Colonic mucosa (tissue), 4 donors: ENCODE measurements at regions not wholly inside any gene's neighbourhood (a gene's known extent, or its start where the extent isn't known, plus 50 kb on each side); places are given as distances from the start of the nearest gene placed in this dataset.

Source experiments
- DNase-seq: peaks from one replicate; pipeline ENCODE4 v3.0.0-alpha.2; 2020
- H3K27ac ChIP-seq: fragments of 200-600 bp; one replicate; pipeline ENCODE4 v1.8.0; 2021
- H3K27me3 ChIP-seq: fragments of 200-600 bp; one replicate; pipeline ENCODE4 v1.8.0; 2021
- H3K36me3 ChIP-seq: fragments of 200-600 bp; one replicate; pipeline ENCODE4 v1.8.0; 2021
- H3K4me1 ChIP-seq: fragments of 200-600 bp; one replicate; pipeline ENCODE4 v1.8.0; 2021; ENCODE audit warnings: mild to moderate bottlenecking
- H3K4me3 ChIP-seq: fragments of 200-600 bp; one replicate; pipeline ENCODE4 v1.8.0; 2021
- H3K9ac ChIP-seq, 2 donors: one replicate each; pipeline ENCODE4 v1.7.0; 2013; ENCODE audit warnings: control low read depth in 2 of 2, low read depth in 2 of 2, low read length in 2 of 2
- H3K9me3 ChIP-seq: fragments of 200-600 bp; one replicate; pipeline ENCODE4 v1.8.0; 2021
- CTCF ChIP-seq: fragments of 200-600 bp; IDR thresholded peaks from one replicate; pipeline ENCODE4 v1.8.0; 2022; ENCODE audit warnings: antibody characterized with exemption, mild to moderate bottlenecking
- intact Hi-C: fragments of 100-400 bp; cut with DNase I; formaldehyde crosslinking; loops from one replicate; pipeline ENCODE4 v1.14.1; 2022
- donor health status: healthy.
- donor health status: DM: no; HTN: no; CAD: no.
- donor health status: DM: no; HTN: no; CAD: no.

DNA sequence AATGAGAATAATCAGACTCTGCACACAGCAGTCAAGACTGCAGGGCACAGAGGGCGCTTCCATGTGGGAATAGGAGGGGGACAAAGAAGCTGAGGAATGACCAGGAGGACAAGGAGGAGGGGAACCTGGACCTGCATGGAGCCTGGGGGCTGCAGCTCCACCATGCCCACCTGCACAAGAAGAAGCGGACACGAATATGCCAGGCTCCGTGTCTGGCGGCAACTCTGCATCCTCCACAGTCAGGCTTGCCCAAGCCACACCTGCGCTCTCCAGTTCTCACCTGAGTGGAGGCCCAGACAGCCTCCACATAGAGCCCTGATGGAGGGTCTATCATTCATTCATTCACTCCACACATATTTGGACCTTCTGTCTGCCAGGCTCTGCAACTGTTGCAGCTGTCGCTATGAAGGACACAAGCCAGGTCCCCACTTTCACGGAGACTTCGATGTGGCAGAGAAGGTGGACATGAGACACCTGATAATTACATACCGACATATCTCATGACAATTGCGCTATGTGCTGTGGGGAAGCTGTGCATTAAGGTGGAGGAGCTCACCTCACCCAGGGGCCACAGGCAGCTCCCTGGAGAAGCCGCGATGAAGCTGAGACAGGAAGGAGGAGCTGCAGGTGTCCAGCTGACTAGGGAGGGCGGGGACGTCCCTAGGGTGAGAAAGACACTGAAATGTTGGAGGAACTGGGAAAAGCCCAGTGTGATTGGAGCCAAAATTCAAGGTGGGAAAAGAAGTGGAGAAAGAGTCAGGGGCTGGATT lies 159.2 kb downstream of the INHBB start:
- H3K9me3 ChIP-seq, result no peaks in the 10 kb centered on the region

GRCh38 chr2:120508567-120509041 lies 162.7 kb downstream of the INHBB start:
- no peaks in the 10 kb centered on the region for H3K9me3 ChIP-seq
- no peaks in the 10 kb centered on the region for H3K36me3 ChIP-seq
- H3K9ac ChIP-seq, result no peak overlapping the region
- intact Hi-C loops, result no loop called here
- H3K27me3 ChIP-seq, result no peaks in the 10 kb centered on the region
- H3K27ac ChIP-seq, result no peak overlapping the region
- no peaks in the 10 kb centered on the region for H3K4me1 ChIP-seq
- H3K4me3 ChIP-seq, result no peak overlapping the region
- no peak for TF ChIP-seq CTCF
- no peak for DNase-seq

More for the DNA sequence above, 159.2 kb downstream of the INHBB start:
- no peak overlapping the region for H3K9ac ChIP-seq
- no peaks in the 10 kb centered on the region for H3K36me3 ChIP-seq
- H3K27ac ChIP-seq, result no peak overlapping the region
- no peak for DNase-seq
- intact Hi-C loops, result no loop called here
- no peak overlapping the region for H3K4me3 ChIP-seq
- no peaks in the 10 kb centered on the region for H3K4me1 ChIP-seq
- no peak for TF ChIP-seq CTCF
- no peaks in the 10 kb centered on the region for H3K27me3 ChIP-seq

GRCh38 chr2:120509213-120509815 lies 163.4 kb downstream of the INHBB start:
- no peak for DNase-seq
- H3K4me1 ChIP-seq, result no peaks in the 10 kb centered on the region
- intact Hi-C loops, result no loop called here
- H3K9me3 ChIP-seq, result no peaks in the 10 kb centered on the region
- no peak overlapping the region for H3K4me3 ChIP-seq
- no peaks in the 10 kb centered on the region for H3K36me3 ChIP-seq
- TF ChIP-seq CTCF, result no peak
- H3K27me3 ChIP-seq, result no peaks in the 10 kb centered on the region
- H3K9ac ChIP-seq, result no peak overlapping the region
- no peak overlapping the region for H3K27ac ChIP-seq

- intact Hi-C loops, result no loop called here
- Histone ChIP-seq H3K4me3 (no peak overlapping the region), H3K27me3 (no peaks in the 10 kb centered on the region), H3K9ac (no peak overlapping the region), H3K9me3 (no peaks in the 10 kb centered on the region), H3K4me1 (no peaks in the 10 kb centered on the region), H3K27ac (no peak overlapping the region), H3K36me3 (no peaks in the 10 kb centered on the region)
- TF ChIP-seq CTCF, result no peak
- no peak for DNase-seq
Observed at GRCh38 chr2:120509991-120510735, 164.2 kb downstream of the INHBB start.

- no peak overlapping the region for H3K4me3 ChIP-seq
- H3K9me3 ChIP-seq, result no peaks in the 10 kb centered on the region
- TF ChIP-seq CTCF, result no peak
- H3K36me3 ChIP-seq, result no peaks in the 10 kb centered on the region
- no peak for DNase-seq
- no peak overlapping the region for H3K9ac ChIP-seq
- H3K4me1 ChIP-seq, result no peaks in the 10 kb centered on the region
- H3K27me3 ChIP-seq, result no peaks in the 10 kb centered on the region
- no peak overlapping the region for H3K27ac ChIP-seq
- intact Hi-C loops, result no loop called here
Observed at GRCh38 chr2:120510751-120511395, 164.9 kb downstream of the INHBB start.
